ENCODE measurements at regions not wholly inside any gene's neighbourhood (a gene's known extent, or its start where the extent isn't known, plus 50 kb on each side); places are given as distances from the start of the nearest gene placed in this dataset.

DNA sequence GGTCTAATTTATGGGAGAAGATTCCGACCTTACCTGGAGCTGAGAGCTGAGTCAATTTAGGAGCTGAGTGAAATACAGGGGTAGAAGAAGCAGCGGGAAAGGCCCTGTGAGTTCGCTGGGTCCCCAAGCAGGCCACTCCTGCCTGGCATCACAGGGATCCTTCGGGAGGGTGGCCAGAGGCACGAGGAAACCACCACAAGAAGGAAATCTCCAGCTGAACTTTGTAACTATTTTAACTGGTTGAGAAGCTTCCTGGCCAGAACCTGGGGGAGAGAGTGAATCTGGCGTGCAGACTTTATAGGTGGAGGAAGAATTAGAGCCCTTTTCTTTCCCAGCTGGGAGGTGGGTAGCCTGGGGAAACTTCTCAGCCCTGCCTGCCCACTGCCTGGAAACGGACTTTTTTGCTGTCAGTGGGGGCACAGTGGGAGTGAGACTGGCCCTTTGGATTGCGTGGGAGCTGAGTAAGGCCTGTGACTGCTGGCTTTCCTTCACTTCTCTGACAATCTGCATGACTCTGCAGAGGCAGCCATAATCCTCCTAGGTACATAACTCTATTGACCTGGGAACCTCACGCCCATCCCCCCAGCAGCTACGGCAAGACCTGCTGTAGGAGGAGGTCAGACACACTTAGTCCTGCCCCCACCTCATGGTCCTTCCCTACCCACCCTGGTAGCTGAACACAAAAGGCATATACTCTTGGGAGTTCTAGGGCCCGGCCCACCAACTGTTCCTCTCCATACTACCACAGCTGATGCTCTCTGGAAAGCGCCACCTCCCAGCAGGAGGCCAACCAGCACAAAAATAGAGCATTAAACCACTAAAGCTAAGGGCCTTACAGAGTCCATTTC, 340.7 kb downstream of the CNTN3 start:
- TF ChIP-seq, protein P1, sequence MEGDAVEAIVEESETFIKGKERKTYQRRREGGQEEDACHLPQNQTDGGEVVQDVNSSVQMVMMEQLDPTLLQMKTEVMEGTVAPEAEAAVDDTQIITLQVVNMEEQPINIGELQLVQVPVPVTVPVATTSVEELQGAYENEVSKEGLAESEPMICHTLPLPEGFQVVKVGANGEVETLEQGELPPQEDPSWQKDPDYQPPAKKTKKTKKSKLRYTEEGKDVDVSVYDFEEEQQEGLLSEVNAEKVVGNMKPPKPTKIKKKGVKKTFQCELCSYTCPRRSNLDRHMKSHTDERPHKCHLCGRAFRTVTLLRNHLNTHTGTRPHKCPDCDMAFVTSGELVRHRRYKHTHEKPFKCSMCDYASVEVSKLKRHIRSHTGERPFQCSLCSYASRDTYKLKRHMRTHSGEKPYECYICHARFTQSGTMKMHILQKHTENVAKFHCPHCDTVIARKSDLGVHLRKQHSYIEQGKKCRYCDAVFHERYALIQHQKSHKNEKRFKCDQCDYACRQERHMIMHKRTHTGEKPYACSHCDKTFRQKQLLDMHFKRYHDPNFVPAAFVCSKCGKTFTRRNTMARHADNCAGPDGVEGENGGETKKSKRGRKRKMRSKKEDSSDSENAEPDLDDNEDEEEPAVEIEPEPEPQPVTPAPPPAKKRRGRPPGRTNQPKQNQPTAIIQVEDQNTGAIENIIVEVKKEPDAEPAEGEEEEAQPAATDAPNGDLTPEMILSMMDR (IDR thresholded peaks at IDR 0.05): no peak
- TF ChIP-seq POLR2A (IDR thresholded peaks at IDR 0.05) (no peak), EP300 (IDR thresholded peaks at IDR 0.05) (no peak)

All from upper lobe of left lung (tissue), 4 donors.